SU-DHL-6 (cell line): ENCODE measurements at regions not wholly inside any gene's neighbourhood (a gene's known extent, or its start where the extent isn't known, plus 50 kb on each side); places are given as distances from the start of the nearest gene placed in this dataset.

Source experiments
- CTCF ChIP-seq: fragments of 200-600 bp; sonication (generic); IDR thresholded peaks from one replicate; pipeline ENCODE4 v1.5.1; 2017; ENCODE audit warnings: antibody characterized with exemption, mild to moderate bottlenecking, low read length, moderate library complexity; ENCODE audit not compliant: insufficient read depth, poor library complexity, severe bottlenecking
- EZH2phosphoT487 ChIP-seq: fragments of 200-600 bp; sonication (generic), shearing (Covaris generic); conservative IDR thresholded peaks from 2 replicates; pipeline ENCODE4 v1.6.1; 2018; ENCODE audit warnings: mild to moderate bottlenecking, antibody characterized with exemption, low read length, moderate library complexity, mixed read lengths

DNA sequence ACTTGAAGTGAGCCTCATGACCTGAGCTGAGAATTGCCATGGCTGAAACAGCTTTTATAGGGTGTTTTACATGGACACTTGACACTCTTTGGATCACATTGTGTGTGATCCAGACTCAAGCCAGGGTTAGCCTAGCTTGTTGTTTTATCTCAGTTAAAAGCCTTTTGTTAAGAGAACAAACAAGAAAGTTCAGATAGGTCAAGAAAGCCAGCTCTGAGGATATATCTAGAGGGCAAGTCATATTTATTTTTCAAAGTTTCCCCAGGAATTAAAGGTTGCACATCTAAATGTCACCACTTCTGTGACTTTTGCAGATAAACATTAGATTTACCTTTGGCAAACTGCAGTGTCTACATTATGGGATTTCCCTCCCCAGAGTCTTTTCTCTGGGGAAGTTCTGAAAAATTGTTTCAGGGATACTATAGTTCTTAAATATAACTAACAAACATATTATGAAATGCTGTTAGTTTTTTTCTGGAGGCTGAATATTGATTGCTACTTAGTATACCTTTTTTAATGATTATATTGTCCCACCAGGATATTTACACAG is 134.5 kb downstream of the C9orf152 start:
- TF ChIP-seq CTCF (no peak), EZH2phosphoT487 (no peak)
